GM12873 (cell line): ENCODE measurements at regions not wholly inside any gene's neighbourhood (a gene's known extent, or its start where the extent isn't known, plus 50 kb on each side); places are given as distances from the start of the nearest gene placed in this dataset.

Source experiments
- CTCF ChIP-seq: IDR thresholded peaks from 2 replicates; pipeline ENCODE4 v1.5.1; 2012; ENCODE audit warnings: low read depth, mild to moderate bottlenecking, moderate library complexity, low read length, control low read depth; ENCODE audit not compliant: insufficient read depth; ENCODE audit errors: missing control alignments

GRCh38 chr3:72529081-72529480, 319.2 kb downstream of the SHQ1 start:
- no peak for TF ChIP-seq CTCF

GRCh38 chr3:72523429-72524151, 324.7 kb downstream of the SHQ1 start:
- no peak for TF ChIP-seq CTCF

GRCh38 chr3:72520690-72521308, 327.4 kb downstream of the SHQ1 start:
- no peak for TF ChIP-seq CTCF

GRCh38 chr3:72519946-72520604, 328.2 kb downstream of the SHQ1 start:
- no peak for TF ChIP-seq CTCF

- no peak for TF ChIP-seq CTCF
Observed at GRCh38 chr3:72517921-72518424, 330.3 kb downstream of the SHQ1 start.

GRCh38 chr3:72517336-72517735, 330.9 kb downstream of the SHQ1 start:
- TF ChIP-seq CTCF = no peak

- no peak for TF ChIP-seq CTCF
Observed at GRCh38 chr3:72516361-72516760, 331.9 kb downstream of the SHQ1 start.
